Keratinocyte (primary cell): ENCODE measurements at regions not wholly inside any gene's neighbourhood (a gene's known extent, or its start where the extent isn't known, plus 50 kb on each side); places are given as distances from the start of the nearest gene placed in this dataset.

Experiments used
- DNase-seq: peaks from one replicate; pipeline ENCODE4 v3.0.0-alpha.2; 2011; ENCODE audit warnings: low read depth, missing footprints, low spot score
- FAIRE-seq: peaks from 2 replicates; lab custom pipeline; 2011; peaks lifted over from hg19 to GRCh38; lab: Jason Lieb, UNC
- H2AFZ ChIP-seq: 2 replicates; pipeline ENCODE4 v1.6.0; 2012; ENCODE audit warnings: low read length, control low read depth, inconsistent platforms; ENCODE audit not compliant: control insufficient read depth
- H3K27ac ChIP-seq: 2 replicates; pipeline ENCODE4 v1.5.1; 2011; ENCODE audit warnings: low read length; ENCODE audit not compliant: control insufficient read depth, insufficient read depth
- H3K27me3 ChIP-seq: 3 replicates; pipeline ENCODE4 v1.6.0; 2011; ENCODE audit warnings: low read length; ENCODE audit not compliant: control insufficient read depth, insufficient read depth; ENCODE audit errors: extremely low read depth
- H3K36me3 ChIP-seq, 2 experiments: 2 replicates in 1 of 2; 3 replicates in 1 of 2; pipeline ENCODE4 v1.5.1; 2011; ENCODE audit warnings: low read length in 2 of 2, mild to moderate bottlenecking in 1 of 2; ENCODE audit not compliant: control insufficient read depth in 2 of 2, insufficient read depth in 2 of 2; ENCODE audit errors: extremely low read depth in 1 of 2
- H3K4me1 ChIP-seq: 3 replicates; pipeline ENCODE4 v1.5.1; 2011; ENCODE audit warnings: low read length; ENCODE audit not compliant: control insufficient read depth, insufficient read depth; ENCODE audit errors: extremely low read depth
- H3K4me2 ChIP-seq: 3 replicates; pipeline ENCODE4 v1.6.0; 2011; ENCODE audit warnings: low read depth, low read length; ENCODE audit not compliant: control insufficient read depth, insufficient read depth; ENCODE audit errors: extremely low read depth
- H3K4me3 ChIP-seq, 3 experiments: fragments of 200-600 bp in 1 of 3; sonication (generic) in 1 of 3; 2 replicates in 2 of 3; 3 replicates in 1 of 3; pipeline ENCODE4 v1.5.1; 2011 to 2016; ENCODE audit warnings: low read length in 3 of 3, mild to moderate bottlenecking in 3 of 3, control low read depth in 2 of 3, inconsistent platforms in 1 of 3, low read depth in 1 of 3, mixed read lengths in 1 of 3, mixed run types in 1 of 3, moderate library complexity in 1 of 3; ENCODE audit not compliant: control insufficient read depth in 2 of 3, insufficient read depth in 2 of 3; ENCODE audit errors: extremely low read depth in 1 of 3
- H3K79me2 ChIP-seq: 2 replicates; pipeline ENCODE4 v1.6.0; 2012; ENCODE audit warnings: low read length; ENCODE audit not compliant: control insufficient read depth, insufficient read depth
- H3K9ac ChIP-seq: 3 replicates; pipeline ENCODE4 v1.6.0; 2011; ENCODE audit warnings: low read length; ENCODE audit not compliant: control insufficient read depth, insufficient read depth; ENCODE audit errors: extremely low read depth
- H3K9me1 ChIP-seq: 3 replicates; pipeline ENCODE4 v1.6.0; 2011; ENCODE audit warnings: low read length; ENCODE audit not compliant: control insufficient read depth, insufficient read depth; ENCODE audit errors: extremely low read depth
- H3K9me3 ChIP-seq: 2 replicates; pipeline ENCODE4 v1.5.1; 2012; ENCODE audit warnings: low read depth, low read length; ENCODE audit not compliant: control insufficient read depth
- H4K20me1 ChIP-seq: 3 replicates; pipeline ENCODE4 v1.6.0; 2011; ENCODE audit warnings: low read length; ENCODE audit not compliant: control insufficient read depth, insufficient read depth; ENCODE audit errors: extremely low read depth
- CTCF ChIP-seq, 3 experiments: IDR thresholded peaks in 1 of 3; conservative IDR thresholded peaks in 1 of 3; optimal IDR thresholded peaks in 1 of 3; 2 replicates in 2 of 3; 3 replicates in 1 of 3; pipeline versions ENCODE3 to v1.5.1; 2011; ENCODE audit warnings: low read length in 3 of 3, mild to moderate bottlenecking in 3 of 3, moderate library complexity in 2 of 3, control low read depth in 1 of 3, inconsistent platforms in 1 of 3; ENCODE audit not compliant: insufficient read depth in 2 of 3; ENCODE audit errors: extremely low read depth in 1 of 3
- EZH2 ChIP-seq: IDR thresholded peaks from one replicate; pipeline ENCODE4 v1.6.1; 2012; ENCODE audit warnings: inconsistent platforms, mild to moderate bottlenecking, low read length, moderate library complexity
- dilution Hi-C: fragments of 300-500 bp; cut with MboI; formaldehyde crosslinking; loops from one replicate; pipeline ENCODE4 v1.7.0; 2020; ENCODE audit warnings: low sequenced_read_pairs; ENCODE audit not compliant: extremely low pct_ligation_motif_present

DNA sequence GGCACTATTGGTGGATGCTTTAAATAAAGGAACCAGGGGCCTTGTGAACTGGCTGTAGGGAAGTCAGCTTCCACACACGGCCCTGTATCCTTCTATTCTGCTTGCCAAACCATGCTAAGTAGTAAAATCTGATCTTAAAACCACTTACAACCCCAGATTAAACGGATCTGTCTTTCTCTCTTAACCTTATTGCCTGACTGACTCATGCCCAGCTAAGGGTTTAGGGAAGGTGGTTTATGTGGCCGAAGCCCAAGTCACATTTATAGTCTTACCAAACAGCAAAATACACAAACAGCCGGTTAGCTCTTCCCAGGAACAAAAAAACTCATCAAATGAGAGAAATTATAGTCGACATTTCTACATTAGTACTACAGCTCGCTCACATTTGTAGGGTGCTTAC, 988.4 kb upstream of the TENM3 start:
- no peaks in the 10 kb centered on the region for H4K20me1 ChIP-seq

DNA sequence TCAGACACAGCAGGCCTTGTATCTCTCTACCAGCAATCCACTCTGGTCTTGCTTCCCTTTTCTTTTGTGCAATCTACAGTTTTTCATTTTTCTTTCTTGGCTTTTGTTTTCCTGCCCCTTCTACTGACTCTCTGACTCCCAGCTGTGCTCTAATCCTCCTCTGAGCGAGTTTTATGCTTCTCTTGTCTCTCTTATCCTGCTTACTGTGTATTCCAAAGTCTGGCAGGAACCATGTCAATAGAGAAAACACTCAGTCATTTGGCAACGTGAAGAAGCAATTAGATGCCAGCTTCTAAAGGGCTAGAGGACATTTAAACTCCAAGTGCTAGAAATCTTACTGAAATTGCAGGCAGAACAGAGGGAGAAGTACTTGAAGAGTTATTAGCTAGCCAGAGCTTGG, 984.6 kb upstream of the TENM3 start:
- H3K36me3 ChIP-seq, result no peaks in the 10 kb centered on the region
- no peaks in the 10 kb centered on the region for H3K9me1 ChIP-seq
- H3K27me3 ChIP-seq, result no peaks in the 10 kb centered on the region
- TF ChIP-seq CTCF (optimal IDR thresholded peaks at IDR 0.05 in 1 of 3, IDR thresholded peaks at IDR 0.05 in 1 of 3, conservative IDR thresholded peaks at IDR 0.05 in 1 of 3; ENCODE audit: extremely low read depth in 1 of 3, insufficient read depth in 2 of 3, low read length in 3 of 3), result no peak
- TF ChIP-seq EZH2, result no peak
- FAIRE-seq, result no peak
- H3K9me3 ChIP-seq, result no peaks in the 10 kb centered on the region
- no peak overlapping the region for H3K4me2 ChIP-seq
- no peaks in the 10 kb centered on the region for H3K4me1 ChIP-seq
- H2AFZ ChIP-seq, result no peak overlapping the region
- DNase-seq, result no peak
- H3K9ac ChIP-seq, result no peak overlapping the region
- no peak overlapping the region for H3K27ac ChIP-seq
- dilution Hi-C loops, result no loop called here
- H4K20me1 ChIP-seq, result no peaks in the 10 kb centered on the region
- H3K79me2 ChIP-seq, result no peaks in the 10 kb centered on the region
- H3K4me3 ChIP-seq, result no peak overlapping the region

More for the DNA sequence above, 988.4 kb upstream of the TENM3 start:
- no peak for FAIRE-seq
- H3K27me3 ChIP-seq, result no peaks in the 10 kb centered on the region
- H2AFZ ChIP-seq, result no peak overlapping the region
- no peak for DNase-seq
- no peak overlapping the region for H3K9ac ChIP-seq
- H3K4me1 ChIP-seq, result no peaks in the 10 kb centered on the region
- no peaks in the 10 kb centered on the region for H3K9me3 ChIP-seq
- H3K79me2 ChIP-seq, result no peaks in the 10 kb centered on the region
- H3K9me1 ChIP-seq, result no peaks in the 10 kb centered on the region
- H3K36me3 ChIP-seq, result no peaks in the 10 kb centered on the region
- dilution Hi-C loops, result no loop called here
- H3K27ac ChIP-seq, result no peak overlapping the region
- TF ChIP-seq CTCF (optimal IDR thresholded peaks at IDR 0.05 in 1 of 3, IDR thresholded peaks at IDR 0.05 in 1 of 3, conservative IDR thresholded peaks at IDR 0.05 in 1 of 3; ENCODE audit: extremely low read depth in 1 of 3, insufficient read depth in 2 of 3, low read length in 3 of 3), result no peak
- TF ChIP-seq EZH2, result no peak
- H3K4me3 ChIP-seq, result no peak overlapping the region
- H3K4me2 ChIP-seq, result no peak overlapping the region
